ENCODE measurements at regions not wholly inside any gene's neighbourhood (a gene's known extent, or its start where the extent isn't known, plus 50 kb on each side); places are given as distances from the start of the nearest gene placed in this dataset.

DNA sequence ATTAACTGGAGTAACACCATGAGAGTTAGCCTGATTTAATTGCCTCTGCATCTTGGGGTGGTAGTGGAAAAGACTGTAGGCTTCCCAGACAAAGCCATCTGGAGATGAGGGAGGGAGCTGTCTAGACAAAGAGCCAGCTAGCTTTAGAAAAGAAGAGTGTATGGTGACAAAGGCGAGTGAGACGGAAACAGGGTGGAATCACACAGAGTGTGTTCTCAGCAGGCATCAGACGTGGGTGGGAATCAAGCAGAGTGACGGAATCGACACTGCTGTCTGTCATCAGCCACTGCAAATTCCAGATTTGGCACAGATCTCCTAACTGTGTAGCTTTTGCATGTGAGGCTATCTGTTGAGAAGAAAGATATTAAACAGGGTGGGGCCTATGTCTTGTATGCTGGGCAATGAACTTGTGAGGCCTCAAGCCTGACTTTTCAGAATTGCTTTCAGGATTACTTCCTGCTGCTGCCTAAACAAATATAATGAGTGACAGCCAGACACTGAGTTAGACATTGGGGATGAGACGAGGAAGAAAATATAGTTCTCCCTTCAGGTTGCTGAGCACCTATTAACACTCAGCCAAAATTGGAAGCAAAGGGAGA lies 236.5 kb upstream of the GRIP1 start:
- peak; percentile 72 for ATAC-seq
- H3K27ac ChIP-seq (ENCODE audit: low read depth) = no peak overlapping the region
- no peak overlapping the region for H3K4me3 Mint-ChIP-seq

DNA sequence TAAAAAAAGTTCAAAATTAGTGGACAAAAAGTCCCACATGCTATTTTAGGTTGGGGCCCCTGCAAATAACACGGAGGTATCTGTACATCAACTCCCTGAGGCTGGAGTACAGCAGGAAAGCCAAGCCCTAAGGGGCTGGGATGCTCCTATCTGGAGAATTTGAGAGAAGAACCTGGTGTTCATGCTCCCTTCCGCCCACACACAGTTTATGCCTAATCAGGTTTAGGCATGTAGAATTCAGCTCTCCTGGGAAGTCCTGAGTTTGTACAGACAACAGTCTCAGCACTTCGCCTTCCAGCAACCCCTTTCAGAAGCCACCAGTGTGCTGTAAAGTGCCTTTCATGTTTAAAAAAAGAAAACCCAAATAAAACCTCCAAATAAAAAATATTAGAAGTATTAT lies 237.3 kb upstream of the GRIP1 start:
- Histone ChIP-seq H3K27me3 (ENCODE audit: insufficient read depth) (no peaks in the 10 kb centered on the region), H3K27ac (ENCODE audit: low read depth) (no peak overlapping the region), H4K20me1 (replicated peaks; ENCODE audit: insufficient read depth) (no peaks in the 10 kb centered on the region), H3K79me2 (replicated peaks; ENCODE audit: insufficient read depth) (no peaks in the 10 kb centered on the region), H3K4me2 (no peak overlapping the region), H2AFZ (no peak overlapping the region), H3K36me3 (ENCODE audit: insufficient read depth) (no peaks in the 10 kb centered on the region), H3K4me1 (ENCODE audit: insufficient read depth) (0 out of 2 replicates have a peak, but pooled peaks cover 3% of the 10 kb centered on the region), H3K4me3 (no peak overlapping the region), H3K9me2 (ENCODE audit: insufficient read depth) (no peaks in the 10 kb centered on the region), H3F3A (replicated peaks; ENCODE audit: low read depth) (no peaks in the 10 kb centered on the region)
- Mint-ChIP-seq H3K4me3 (no peak overlapping the region), H3K27me3 (ENCODE audit: insufficient read depth, low read depth, poor library complexity) (no peaks in the 10 kb centered on the region), H3K27ac (no peak overlapping the region), H3K4me1 (peaks cover 13% of the 10 kb centered on the region), H3K9me3 (no peaks in the 10 kb centered on the region), H3K36me3 (ENCODE audit: low read depth) (no peaks in the 10 kb centered on the region)
- no peak for DNase-seq (ENCODE audit: low spot score)
- no peak; the same call in 2 of the 3 replicates for ATAC-seq
- TF ChIP-seq ZNF331 (CRISPR knock-in tag; IDR thresholded peaks at IDR 0.05; ENCODE audit: low read depth) = no peak
- TF ChIP-seq NANOG (IDR thresholded peaks at IDR 0.05; ENCODE audit: borderline replicate concordance) = no peak
- TF ChIP-seq, protein P1, sequence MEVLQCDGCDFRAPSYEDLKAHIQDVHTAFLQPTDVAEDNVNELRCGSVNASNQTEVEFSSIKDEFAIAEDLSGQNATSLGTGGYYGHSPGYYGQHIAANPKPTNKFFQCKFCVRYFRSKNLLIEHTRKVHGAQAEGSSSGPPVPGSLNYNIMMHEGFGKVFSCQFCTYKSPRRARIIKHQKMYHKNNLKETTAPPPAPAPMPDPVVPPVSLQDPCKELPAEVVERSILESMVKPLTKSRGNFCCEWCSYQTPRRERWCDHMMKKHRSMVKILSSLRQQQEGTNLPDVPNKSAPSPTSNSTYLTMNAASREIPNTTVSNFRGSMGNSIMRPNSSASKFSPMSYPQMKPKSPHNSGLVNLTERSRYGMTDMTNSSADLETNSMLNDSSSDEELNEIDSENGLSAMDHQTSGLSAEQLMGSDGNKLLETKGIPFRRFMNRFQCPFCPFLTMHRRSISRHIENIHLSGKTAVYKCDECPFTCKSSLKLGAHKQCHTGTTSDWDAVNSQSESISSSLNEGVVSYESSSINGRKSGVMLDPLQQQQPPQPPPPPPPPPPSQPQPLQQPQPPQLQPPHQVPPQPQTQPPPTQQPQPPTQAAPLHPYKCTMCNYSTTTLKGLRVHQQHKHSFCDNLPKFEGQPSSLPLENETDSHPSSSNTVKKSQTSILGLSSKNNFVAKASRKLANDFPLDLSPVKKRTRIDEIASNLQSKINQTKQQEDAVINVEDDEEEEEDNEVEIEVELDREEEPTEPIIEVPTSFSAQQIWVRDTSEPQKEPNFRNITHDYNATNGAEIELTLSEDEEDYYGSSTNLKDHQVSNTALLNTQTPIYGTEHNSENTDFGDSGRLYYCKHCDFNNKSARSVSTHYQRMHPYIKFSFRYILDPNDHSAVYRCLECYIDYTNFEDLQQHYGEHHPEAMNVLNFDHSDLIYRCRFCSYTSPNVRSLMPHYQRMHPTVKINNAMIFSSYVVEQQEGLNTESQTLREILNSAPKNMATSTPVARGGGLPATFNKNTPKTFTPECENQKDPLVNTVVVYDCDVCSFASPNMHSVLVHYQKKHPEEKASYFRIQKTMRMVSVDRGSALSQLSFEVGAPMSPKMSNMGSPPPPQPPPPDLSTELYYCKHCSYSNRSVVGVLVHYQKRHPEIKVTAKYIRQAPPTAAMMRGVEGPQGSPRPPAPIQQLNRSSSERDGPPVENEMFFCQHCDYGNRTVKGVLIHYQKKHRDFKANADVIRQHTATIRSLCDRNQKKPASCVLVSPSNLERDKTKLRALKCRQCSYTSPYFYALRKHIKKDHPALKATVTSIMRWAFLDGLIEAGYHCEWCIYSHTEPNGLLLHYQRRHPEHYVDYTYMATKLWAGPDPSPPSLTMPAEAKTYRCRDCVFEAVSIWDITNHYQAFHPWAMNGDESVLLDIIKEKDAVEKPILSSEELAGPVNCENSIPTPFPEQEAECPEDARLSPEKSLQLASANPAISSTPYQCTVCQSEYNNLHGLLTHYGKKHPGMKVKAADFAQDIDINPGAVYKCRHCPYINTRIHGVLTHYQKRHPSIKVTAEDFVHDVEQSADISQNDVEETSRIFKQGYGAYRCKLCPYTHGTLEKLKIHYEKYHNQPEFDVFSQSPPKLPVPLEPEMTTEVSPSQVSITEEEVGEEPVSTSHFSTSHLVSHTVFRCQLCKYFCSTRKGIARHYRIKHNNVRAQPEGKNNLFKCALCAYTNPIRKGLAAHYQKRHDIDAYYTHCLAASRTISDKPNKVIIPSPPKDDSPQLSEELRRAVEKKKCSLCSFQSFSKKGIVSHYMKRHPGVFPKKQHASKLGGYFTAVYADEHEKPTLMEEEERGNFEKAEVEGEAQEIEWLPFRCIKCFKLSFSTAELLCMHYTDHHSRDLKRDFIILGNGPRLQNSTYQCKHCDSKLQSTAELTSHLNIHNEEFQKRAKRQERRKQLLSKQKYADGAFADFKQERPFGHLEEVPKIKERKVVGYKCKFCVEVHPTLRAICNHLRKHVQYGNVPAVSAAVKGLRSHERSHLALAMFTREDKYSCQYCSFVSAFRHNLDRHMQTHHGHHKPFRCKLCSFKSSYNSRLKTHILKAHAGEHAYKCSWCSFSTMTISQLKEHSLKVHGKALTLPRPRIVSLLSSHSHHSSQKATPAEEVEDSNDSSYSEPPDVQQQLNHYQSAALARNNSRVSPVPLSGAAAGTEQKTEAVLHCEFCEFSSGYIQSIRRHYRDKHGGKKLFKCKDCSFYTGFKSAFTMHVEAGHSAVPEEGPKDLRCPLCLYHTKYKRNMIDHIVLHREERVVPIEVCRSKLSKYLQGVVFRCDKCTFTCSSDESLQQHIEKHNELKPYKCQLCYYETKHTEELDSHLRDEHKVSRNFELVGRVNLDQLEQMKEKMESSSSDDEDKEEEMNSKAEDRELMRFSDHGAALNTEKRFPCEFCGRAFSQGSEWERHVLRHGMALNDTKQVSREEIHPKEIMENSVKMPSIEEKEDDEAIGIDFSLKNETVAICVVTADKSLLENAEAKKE (CRISPR knock-in tag; IDR thresholded peaks at IDR 0.05) = no peak
- no peak for TF ChIP-seq EZH2 (IDR thresholded peaks at IDR 0.05; ENCODE audit: low read depth, unreplicated experiment)
- TF ChIP-seq ZNF114 (CRISPR knock-in tag; IDR thresholded peaks at IDR 0.05) = no peak
- no peak for TF ChIP-seq EZH2phosphoT487 (IDR thresholded peaks at IDR 0.05; ENCODE audit: unreplicated experiment)
- TF ChIP-seq STAT1 (IDR thresholded peaks at IDR 0.05; ENCODE audit: unreplicated experiment) = no peak
- TF ChIP-seq, protein P2, sequence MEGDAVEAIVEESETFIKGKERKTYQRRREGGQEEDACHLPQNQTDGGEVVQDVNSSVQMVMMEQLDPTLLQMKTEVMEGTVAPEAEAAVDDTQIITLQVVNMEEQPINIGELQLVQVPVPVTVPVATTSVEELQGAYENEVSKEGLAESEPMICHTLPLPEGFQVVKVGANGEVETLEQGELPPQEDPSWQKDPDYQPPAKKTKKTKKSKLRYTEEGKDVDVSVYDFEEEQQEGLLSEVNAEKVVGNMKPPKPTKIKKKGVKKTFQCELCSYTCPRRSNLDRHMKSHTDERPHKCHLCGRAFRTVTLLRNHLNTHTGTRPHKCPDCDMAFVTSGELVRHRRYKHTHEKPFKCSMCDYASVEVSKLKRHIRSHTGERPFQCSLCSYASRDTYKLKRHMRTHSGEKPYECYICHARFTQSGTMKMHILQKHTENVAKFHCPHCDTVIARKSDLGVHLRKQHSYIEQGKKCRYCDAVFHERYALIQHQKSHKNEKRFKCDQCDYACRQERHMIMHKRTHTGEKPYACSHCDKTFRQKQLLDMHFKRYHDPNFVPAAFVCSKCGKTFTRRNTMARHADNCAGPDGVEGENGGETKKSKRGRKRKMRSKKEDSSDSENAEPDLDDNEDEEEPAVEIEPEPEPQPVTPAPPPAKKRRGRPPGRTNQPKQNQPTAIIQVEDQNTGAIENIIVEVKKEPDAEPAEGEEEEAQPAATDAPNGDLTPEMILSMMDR (conservative IDR thresholded peaks at IDR 0.05; ENCODE audit: low read depth in 2 of 2) = no peak
- no peak for TF ChIP-seq JUNB (IDR thresholded peaks at IDR 0.05; ENCODE audit: unreplicated experiment)
- no peak for TF ChIP-seq CREB1 (CRISPR knock-in tag; IDR thresholded peaks at IDR 0.05; ENCODE audit: low read depth)

More for the DNA sequence above, 236.5 kb upstream of the GRIP1 start:
- Histone ChIP-seq H2AFZ (no peak overlapping the region), H3F3A (replicated peaks; ENCODE audit: low read depth) (no peaks in the 10 kb centered on the region), H4K20me1 (replicated peaks; ENCODE audit: insufficient read depth) (no peaks in the 10 kb centered on the region), H3K79me2 (replicated peaks; ENCODE audit: insufficient read depth) (no peaks in the 10 kb centered on the region), H3K4me1 (ENCODE audit: insufficient read depth) (0 out of 2 replicates have a peak, but pooled peaks cover 3% of the 10 kb centered on the region), H3K9me2 (ENCODE audit: insufficient read depth) (no peaks in the 10 kb centered on the region), H3K4me3 (no peak overlapping the region), H3K4me2 (no peak overlapping the region), H3K36me3 (ENCODE audit: insufficient read depth) (no peaks in the 10 kb centered on the region), H3K27me3 (ENCODE audit: insufficient read depth) (no peaks in the 10 kb centered on the region)
- Mint-ChIP-seq H3K36me3 (ENCODE audit: low read depth) (no peaks in the 10 kb centered on the region), H3K27me3 (ENCODE audit: insufficient read depth, low read depth, poor library complexity) (no peaks in the 10 kb centered on the region), H3K9me3 (no peaks in the 10 kb centered on the region), H3K4me1 (peaks cover 13% of the 10 kb centered on the region), H3K27ac (peak overlapping the region; percentile 10; the same call in 1 of the 2 replicates)
- TF ChIP-seq JUNB (IDR thresholded peaks at IDR 0.05; ENCODE audit: unreplicated experiment) = no peak
- no peak for TF ChIP-seq CREB1 (CRISPR knock-in tag; IDR thresholded peaks at IDR 0.05; ENCODE audit: low read depth)
- DNase-seq (ENCODE audit: low spot score) = no peak
